Fibroblast of skin of scalp (primary cell): ENCODE measurements at regions not wholly inside any gene's neighbourhood (a gene's known extent, or its start where the extent isn't known, plus 50 kb on each side); places are given as distances from the start of the nearest gene placed in this dataset.

ENCODE experiments used
- DNase-seq: peaks from one replicate; pipeline ENCODE4 v3.0.0-alpha.2; 2013

DNA sequence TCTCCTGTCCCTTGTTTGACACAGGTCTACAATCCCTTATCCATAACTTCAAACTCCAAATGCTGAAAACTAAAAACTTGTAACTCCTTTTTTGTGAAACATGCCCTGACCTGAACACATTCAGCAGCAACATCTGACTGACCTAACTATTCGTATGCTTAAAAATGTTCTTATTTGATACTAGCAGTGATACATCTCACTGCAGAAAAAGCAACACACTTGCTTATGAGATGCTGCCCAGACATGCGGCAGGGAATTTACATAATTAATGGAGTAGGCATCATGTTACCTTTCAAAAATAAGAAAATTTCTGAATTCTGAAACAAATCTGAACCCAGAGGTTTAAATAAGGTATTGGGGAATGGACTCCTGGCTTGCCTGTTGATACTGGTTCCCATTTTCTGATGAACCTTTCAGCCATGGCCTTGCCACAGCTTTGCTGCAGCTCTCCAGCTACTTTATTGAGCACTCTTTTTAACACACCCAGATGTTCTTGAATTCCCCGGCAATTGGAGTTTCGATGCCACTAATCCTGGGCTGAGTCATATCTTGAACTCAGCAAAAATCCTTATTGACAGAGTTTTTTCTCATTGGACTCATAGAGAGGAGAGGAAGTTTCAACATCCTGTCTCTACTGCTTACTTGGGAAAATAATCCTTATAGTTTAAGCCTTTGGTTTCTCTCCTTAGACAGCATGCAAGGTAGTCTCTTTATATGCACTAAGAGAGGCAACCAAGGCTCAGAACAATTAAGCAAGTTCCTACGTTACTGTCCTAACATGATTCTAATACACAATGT lies 296.6 kb upstream of the LMCD1 start:
- peak; percentile 87 for DNase-seq

DNA sequence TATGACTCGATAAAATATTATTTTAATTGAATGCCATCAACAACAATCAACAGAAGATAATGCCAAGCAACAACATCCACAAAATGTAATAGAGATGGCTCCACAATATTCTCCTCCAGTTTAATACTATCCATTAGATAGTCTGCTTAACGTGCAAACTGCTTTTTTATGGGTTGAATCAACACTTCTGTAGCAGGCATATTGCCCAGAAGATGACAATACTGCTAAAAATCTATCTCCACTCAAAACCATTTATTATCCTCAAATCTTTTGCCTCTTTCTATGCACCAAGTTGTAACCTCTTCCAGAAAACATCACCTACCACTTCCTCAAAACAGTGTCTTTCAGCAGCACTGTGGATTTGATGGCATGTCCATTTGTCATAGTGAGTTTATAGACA lies 295.7 kb upstream of the LMCD1 start:
- DNase-seq: peak; percentile 57

- DNase-seq: peak; percentile 70
These were observed 294.5 kb upstream of the LMCD1 start for GRCh38 chr3:8206971-8207617.

- DNase-seq: peak; percentile 90
These were observed 290.7 kb upstream of the LMCD1 start for GRCh38 chr3:8210882-8211341.

DNA sequence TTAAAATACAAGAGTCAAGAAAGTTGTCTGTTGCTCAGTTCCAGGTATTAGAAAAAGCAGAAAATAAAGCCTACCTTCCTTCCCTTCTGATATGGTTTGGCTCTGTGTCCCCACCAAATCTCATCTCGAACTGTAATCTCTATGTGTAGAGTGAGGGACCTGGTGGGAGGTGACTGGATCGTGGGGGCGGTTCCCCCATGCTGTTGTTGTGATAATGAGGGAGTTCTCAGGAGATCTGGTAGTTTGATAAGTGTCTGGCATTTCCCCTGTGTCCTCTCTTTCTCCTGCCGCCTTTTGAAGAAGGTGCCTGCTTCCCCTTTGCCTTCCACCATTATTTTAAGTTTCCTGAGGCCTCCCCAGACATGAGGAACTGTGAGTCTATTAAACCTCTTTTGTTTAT lies 288.8 kb upstream of the LMCD1 start:
- DNase-seq: no peak

GRCh38 chr3:8213286-8213685 lies 288.3 kb upstream of the LMCD1 start:
- DNase-seq: no peak

DNA sequence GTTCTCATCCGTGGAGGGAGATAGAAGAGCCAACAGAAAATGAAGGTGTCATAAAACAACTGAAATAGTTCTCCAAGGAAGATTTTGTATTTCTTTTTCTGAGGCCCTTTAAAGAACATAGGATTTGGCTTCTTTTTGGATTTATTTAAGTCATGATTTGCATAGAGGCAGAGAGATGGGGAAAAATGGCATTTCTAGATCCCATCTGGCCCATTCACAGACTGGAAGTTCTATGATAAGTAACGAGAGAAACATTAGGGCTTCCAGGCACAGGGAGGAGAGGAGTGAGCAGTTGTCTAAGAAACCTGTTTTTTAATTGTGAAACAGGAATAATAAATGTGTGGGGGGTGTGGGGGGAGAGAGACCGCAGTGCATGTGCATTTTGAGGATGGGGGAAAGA lies 285.8 kb upstream of the LMCD1 start:
- no peak for DNase-seq

DNA sequence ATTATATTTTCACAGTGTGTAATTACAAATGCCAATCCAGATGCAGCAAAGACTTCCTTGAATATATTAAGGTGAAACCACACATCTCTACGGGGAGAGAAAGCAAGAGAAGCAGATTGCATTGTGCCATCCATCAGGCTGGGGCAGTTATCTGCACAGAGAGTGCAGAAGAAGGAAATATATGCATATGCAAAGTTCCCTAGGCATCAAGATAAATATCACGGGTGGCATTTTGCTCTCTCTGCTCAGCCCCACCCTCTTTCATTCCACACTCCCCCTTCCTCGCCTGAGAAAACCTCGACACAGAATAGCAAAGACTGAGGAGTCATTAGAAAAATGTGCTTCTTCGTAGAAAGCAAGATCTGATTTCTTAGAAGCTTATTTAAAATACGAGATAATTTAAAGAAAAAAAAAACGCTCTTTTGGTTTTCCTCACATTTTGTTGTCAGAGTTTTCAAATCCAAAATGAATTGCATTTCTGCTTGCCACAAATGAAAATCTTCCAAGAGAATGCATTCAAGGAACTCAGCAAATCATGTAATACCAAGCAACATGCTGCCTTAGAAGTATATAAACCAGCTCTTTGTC lies 283.2 kb upstream of the LMCD1 start:
- DNase-seq: no peak

- DNase-seq: peak; percentile 60
These were observed 281.3 kb upstream of the LMCD1 start for GRCh38 chr3:8220291-8220690.

GRCh38 chr3:8223766-8224165 lies 277.9 kb upstream of the LMCD1 start:
- peak; percentile 83 for DNase-seq

- DNase-seq: no peak
These were observed 276.7 kb upstream of the LMCD1 start for GRCh38 chr3:8224941-8225340.

GRCh38 chr3:8233938-8234337 lies 267.7 kb upstream of the LMCD1 start:
- DNase-seq: no peak

DNA sequence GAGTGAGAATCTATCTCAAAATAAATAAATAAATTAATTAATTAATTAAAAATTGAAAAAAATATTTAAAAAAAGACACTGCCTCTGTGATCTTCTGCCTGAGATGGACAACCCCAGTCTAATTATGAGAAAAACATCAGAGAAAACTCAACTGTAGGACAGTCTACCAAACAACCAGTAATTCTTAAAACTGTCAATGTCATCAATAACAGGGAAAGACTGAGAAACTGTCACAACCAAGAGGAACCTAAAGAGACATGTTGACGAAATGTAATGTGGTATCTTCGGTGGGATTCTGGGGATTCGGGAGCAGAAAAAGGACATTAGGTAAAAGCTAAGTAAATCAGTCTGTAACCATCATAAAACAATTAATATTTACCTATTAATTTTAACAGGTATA lies 265.4 kb upstream of the LMCD1 start:
- DNase-seq: no peak

- peak; percentile 21 for DNase-seq
These were observed 263.7 kb upstream of the LMCD1 start for GRCh38 chr3:8237893-8238292.

DNA sequence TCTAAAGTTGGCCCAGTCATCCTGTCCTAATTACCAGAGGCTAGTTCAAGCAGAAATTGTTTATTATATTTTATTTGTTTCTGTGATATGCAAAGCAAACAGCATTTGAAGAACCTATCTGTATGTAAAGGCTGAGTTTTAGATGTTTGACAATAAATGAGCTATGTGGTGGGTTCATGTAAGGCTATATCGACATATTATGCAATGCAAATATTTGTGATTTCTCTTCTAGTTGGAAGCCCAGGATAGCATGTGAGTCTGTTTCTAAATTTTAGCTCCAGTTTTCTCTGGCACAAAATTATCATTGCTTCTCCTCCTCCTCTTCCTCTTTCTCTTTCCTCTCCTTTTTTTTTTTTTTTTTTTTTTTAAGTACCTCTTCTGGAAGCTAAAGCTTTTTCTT lies 263.2 kb upstream of the LMCD1 start:
- DNase-seq: no peak

DNA sequence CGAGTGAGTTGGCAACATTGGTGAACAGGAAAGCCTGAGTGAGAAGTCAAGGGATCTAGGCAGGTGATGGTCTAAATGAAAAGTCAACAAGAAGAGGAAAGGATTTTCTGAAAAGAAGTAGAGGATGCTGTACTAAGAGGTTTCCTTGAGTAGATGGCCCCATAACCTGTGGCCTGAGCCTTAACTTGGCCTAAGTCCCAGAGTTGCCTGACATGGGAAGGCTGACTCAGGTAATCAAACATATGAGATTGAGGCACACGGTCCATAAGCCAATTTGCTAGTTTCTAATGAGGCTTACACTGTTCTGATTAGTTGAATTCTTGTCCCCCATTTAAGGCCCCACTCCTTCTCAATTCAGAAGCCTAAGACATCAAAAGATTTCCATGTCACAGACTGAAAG lies 262.5 kb upstream of the LMCD1 start:
- DNase-seq: no peak

GRCh38 chr3:8239718-8240695 lies 261.6 kb upstream of the LMCD1 start:
- peak; percentile 66 for DNase-seq

DNA sequence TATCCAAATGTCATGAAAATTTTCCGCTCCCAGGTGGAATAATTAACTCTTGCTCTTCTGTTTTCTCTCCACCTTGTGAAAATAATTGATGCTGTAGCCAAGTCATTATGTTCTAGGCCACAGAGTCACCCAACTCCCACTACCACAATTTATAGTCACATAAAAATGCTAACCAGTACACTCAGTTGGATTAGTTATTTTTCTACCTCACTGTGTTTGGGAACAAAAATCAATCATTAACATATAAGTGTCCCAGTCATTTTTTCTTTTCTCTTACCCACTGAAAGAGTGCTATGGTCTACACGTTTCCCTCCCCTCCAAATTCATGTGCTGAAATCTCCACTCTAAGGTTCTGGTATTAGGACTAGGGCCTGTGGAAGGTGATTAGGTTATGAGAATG lies 255.6 kb upstream of the LMCD1 start:
- DNase-seq: no peak

DNA sequence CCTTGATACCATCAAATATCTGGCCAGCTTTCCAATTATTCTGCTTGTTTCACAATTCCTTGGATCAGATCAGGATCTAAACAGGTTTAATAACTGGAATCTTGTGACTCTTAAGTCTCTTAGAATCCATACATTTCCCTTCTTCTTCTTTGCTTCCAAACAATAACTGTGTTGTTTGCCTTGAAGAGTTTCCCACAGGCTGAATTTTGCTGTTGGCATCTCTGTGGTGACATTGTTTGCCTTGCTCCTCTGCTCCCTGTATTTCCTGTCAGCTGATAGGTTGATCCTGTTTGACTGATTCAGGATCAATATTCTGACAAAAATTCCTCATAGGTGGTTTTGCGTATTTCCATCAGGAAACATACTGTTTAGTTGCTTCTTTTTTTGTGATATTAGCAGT lies 248.4 kb upstream of the LMCD1 start:
- DNase-seq: no peak

GRCh38 chr3:8254489-8254888 lies 247.1 kb upstream of the LMCD1 start:
- DNase-seq: no peak

DNA sequence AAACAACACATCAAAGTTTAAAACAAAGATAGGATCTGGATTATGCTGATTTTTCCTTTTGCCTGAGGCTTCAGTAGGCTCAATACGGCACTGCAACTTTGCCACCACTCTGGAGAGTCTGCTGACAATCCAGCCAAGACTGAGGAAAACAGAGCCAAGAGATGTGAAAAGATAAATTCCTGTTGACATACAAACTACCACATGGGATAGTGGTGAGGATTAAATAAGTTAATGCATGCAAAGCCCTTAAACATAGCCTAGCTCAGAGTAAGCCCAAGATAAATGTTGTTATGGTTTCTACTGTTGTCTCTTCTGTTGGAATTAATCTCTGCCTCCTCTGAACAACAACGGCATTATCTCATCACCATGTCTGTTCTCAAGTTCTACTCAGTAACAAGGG lies 245.9 kb upstream of the LMCD1 start:
- DNase-seq: no peak

- DNase-seq: no peak
These were observed 245.1 kb upstream of the LMCD1 start for GRCh38 chr3:8256441-8257071.
